HG03045 (cell line): ENCODE measurements at regions not wholly inside any gene's neighbourhood (a gene's known extent, or its start where the extent isn't known, plus 50 kb on each side); places are given as distances from the start of the nearest gene placed in this dataset.
"Not testable (repeated sequence)": the region's sequence is repeated elsewhere in the genome, so short reads cannot be mapped to it uniquely, and the experiment has no call there.

Experiments
- ATAC-seq: cut with Tn5 transposase; IDR thresholded peaks from one replicate; pipeline ENCODE4 v1.9.1; 2021; ENCODE audit warnings: mild to moderate bottlenecking, moderate library complexity; ENCODE audit not compliant: unreplicated experiment

- no peak for ATAC-seq
Observed at GRCh38 chr4:57199267-57199666, 89.1 kb upstream of the IGFBP7 start.

GRCh38 chr4:57195622-57196021 lies 85.4 kb upstream of the IGFBP7 start:
- no peak for ATAC-seq

- ATAC-seq = no peak
Observed at GRCh38 chr4:57194068-57194611, 84.0 kb upstream of the IGFBP7 start.

GRCh38 chr4:57193209-57193810 lies 83.1 kb upstream of the IGFBP7 start:
- ATAC-seq = no peak

- no peak for ATAC-seq
Observed at GRCh38 chr4:57191523-57192034, 81.4 kb upstream of the IGFBP7 start.

- ATAC-seq = no peak
Observed at GRCh38 chr4:57190601-57191481, 80.7 kb upstream of the IGFBP7 start.

- ATAC-seq = no peak
Observed at GRCh38 chr4:57187246-57187645, 77.1 kb upstream of the IGFBP7 start.

- ATAC-seq = no peak
Observed at GRCh38 chr4:57184378-57185029, 74.3 kb upstream of the IGFBP7 start.

GRCh38 chr4:57182132-57182874 lies 72.1 kb upstream of the IGFBP7 start:
- ATAC-seq = no peak

- not testable (repeated sequence) for ATAC-seq
Observed at GRCh38 chr4:57173136-57173535, 63.0 kb upstream of the IGFBP7 start.

- ATAC-seq = no peak
Observed at GRCh38 chr4:57172065-57172464, 61.9 kb upstream of the IGFBP7 start.

GRCh38 chr4:57168982-57169381 lies 58.8 kb upstream of the IGFBP7 start:
- ATAC-seq = no peak

- ATAC-seq = peak; percentile 97
Observed at GRCh38 chr4:57163530-57164459, 53.6 kb upstream of the IGFBP7 start.

GRCh38 chr4:57162499-57163019 lies 52.4 kb upstream of the IGFBP7 start:
- no peak for ATAC-seq
